Caco-2 (cell line): ENCODE measurements at regions not wholly inside any gene's neighbourhood (a gene's known extent, or its start where the extent isn't known, plus 50 kb on each side); places are given as distances from the start of the nearest gene placed in this dataset.

Experiments
- BruUV-seq: library from RNA; stranded (reverse); fragments of 400-500 nt; replicated peaks from 2 replicates; lab custom pipeline; 2021; lab: Mats Ljungman, UMichigan
- CTCF ChIA-PET: fragments of 300-600 bp; sonication (Branson Sonifier 250); formaldehyde crosslinking; loops from one replicate; lab custom pipeline; 2022; ENCODE audit warnings: antibody characterized with exemption; lab: Charles Lee
- POLR2A ChIA-PET: fragments of 300-600 bp; sonication (Branson Sonifier 250); formaldehyde crosslinking; loops from one replicate; lab custom pipeline; 2022; ENCODE audit warnings: antibody characterized with exemption; lab: Charles Lee
- DNase-seq, 2 experiments: peaks; one replicate each; pipeline versions ENCODE4 v3.0.0 to v3.0.0-alpha.2; 2020 to 2022
- H3K27me3 ChIP-seq: replicated peaks from 2 replicates; pipeline ENCODE4 v1.6.0; 2011; ENCODE audit warnings: low read length; ENCODE audit not compliant: control insufficient read depth, insufficient read depth
- H3K36me3 ChIP-seq: 2 replicates; pipeline ENCODE4 v1.5.1; 2011; ENCODE audit warnings: low read length; ENCODE audit not compliant: control insufficient read depth, insufficient read depth
- H3K4me1 ChIP-seq: fragments of 250-450 bp; sonication (Bioruptor Pico); 2 replicates; pipeline ENCODE4 v1.5.1; 2020; ENCODE audit warnings: mild to moderate bottlenecking
- H3K4me3 ChIP-seq: 2 replicates; pipeline ENCODE4 v1.5.1; 2011; ENCODE audit warnings: low read depth, mild to moderate bottlenecking, control low read depth, low read length
- H3K9me3 ChIP-seq: fragments of 250-450 bp; sonication (Bioruptor Pico); 2 replicates; pipeline ENCODE4 v1.5.1; 2020; ENCODE audit warnings: mild to moderate bottlenecking, moderate library complexity
- H3K27ac Mint-ChIP-seq: one replicate; pipeline ENCODE4 v1.8.0; 2022; ENCODE audit warnings: mixed read lengths; ENCODE audit not compliant: unreplicated experiment
- H3K27me3 Mint-ChIP-seq: one replicate; pipeline ENCODE4 v1.8.0; 2022; ENCODE audit warnings: mixed read lengths; ENCODE audit not compliant: insufficient read depth, unreplicated experiment
- H3K36me3 Mint-ChIP-seq: one replicate; pipeline ENCODE4 v1.8.0; 2022; ENCODE audit warnings: mild to moderate bottlenecking, mixed read lengths; ENCODE audit not compliant: insufficient read depth, unreplicated experiment
- H3K4me1 Mint-ChIP-seq: one replicate; pipeline ENCODE4 v1.8.0; 2022; ENCODE audit warnings: low read depth, mixed read lengths; ENCODE audit not compliant: unreplicated experiment
- H3K4me3 Mint-ChIP-seq: one replicate; pipeline ENCODE4 v1.8.0; 2022; ENCODE audit warnings: mild to moderate bottlenecking, moderate library complexity, mixed read lengths; ENCODE audit not compliant: unreplicated experiment
- H3K9me3 Mint-ChIP-seq: one replicate; pipeline ENCODE4 v1.8.0; 2022; ENCODE audit warnings: mixed read lengths; ENCODE audit not compliant: unreplicated experiment
- intact Hi-C: fragments of 100-400 bp; cut with micrococcal nuclease; formaldehyde crosslinking; loops from one replicate; pipeline ENCODE4 v1.10.0; 2022; ENCODE audit not compliant: unreplicated experiment
- TF ChIP-seq, protein P1 (sequence below), 2 experiments: fragments of 200-600 bp in 1 of 2; IDR thresholded peaks; 1 replicate in 1 of 2; 2 replicates in 1 of 2; pipeline versions ENCODE4 v1.5.1 to v1.8.0; 2011 to 2022; ENCODE audit warnings: antibody characterized with exemption in 1 of 2, control low read depth in 1 of 2, inconsistent platforms in 1 of 2, low read depth in 1 of 2, low read length in 1 of 2, mild to moderate bottlenecking in 1 of 2, moderate library complexity in 1 of 2; ENCODE audit not compliant: insufficient read depth in 1 of 2, severe bottlenecking in 1 of 2, unreplicated experiment in 1 of 2

- DNase-seq, result no peak
Measured at GRCh38 chr14:89484051-89484844, 67.2 kb upstream of the FOXN3 start.

DNA sequence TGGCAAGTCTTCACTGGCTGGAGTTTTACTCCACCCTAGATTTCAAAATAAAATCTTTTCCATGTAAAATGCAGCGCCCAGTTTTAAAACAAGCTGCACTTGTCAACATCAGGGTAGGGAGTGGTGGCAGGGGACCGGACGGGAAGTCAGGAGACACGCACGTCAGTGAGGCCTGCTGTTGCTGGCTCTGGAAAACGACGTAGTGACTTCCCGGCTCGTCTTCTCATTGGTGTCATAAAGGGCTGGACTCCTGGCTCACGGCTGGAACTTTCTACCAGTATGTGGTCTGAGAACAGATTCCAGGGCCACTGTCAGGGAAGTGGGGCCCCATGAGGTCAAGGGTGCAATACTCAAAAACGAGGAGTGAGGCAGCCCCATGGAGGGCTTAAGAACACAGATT, 64.2 kb upstream of the FOXN3 start:
- no peak overlapping the region for H3K27ac Mint-ChIP-seq

More at GRCh38 chr14:89484051-89484844, 67.2 kb upstream of the FOXN3 start:
- no peaks in the 10 kb centered on the region for H3K9me3 ChIP-seq
- H3K27ac Mint-ChIP-seq, result no peak overlapping the region
- CTCF ChIA-PET, result no interaction called here
- no peak overlapping the region for H3K4me3 Mint-ChIP-seq
- BruUV-seq, result no TSS peak
- H3K9me3 Mint-ChIP-seq, result no peaks in the 10 kb centered on the region
- H3K4me1 Mint-ChIP-seq, result no peaks in the 10 kb centered on the region
- no peaks in the 10 kb centered on the region for H3K4me1 ChIP-seq
- H3K27me3 ChIP-seq, result no peaks in the 10 kb centered on the region
- H3K4me3 ChIP-seq, result no peak overlapping the region
- intact Hi-C loops, result no loop called here
- POLR2A ChIA-PET, result no interaction called here
- no peaks in the 10 kb centered on the region for H3K36me3 ChIP-seq
- no peaks in the 10 kb centered on the region for H3K27me3 Mint-ChIP-seq
- TF ChIP-seq, protein P1, sequence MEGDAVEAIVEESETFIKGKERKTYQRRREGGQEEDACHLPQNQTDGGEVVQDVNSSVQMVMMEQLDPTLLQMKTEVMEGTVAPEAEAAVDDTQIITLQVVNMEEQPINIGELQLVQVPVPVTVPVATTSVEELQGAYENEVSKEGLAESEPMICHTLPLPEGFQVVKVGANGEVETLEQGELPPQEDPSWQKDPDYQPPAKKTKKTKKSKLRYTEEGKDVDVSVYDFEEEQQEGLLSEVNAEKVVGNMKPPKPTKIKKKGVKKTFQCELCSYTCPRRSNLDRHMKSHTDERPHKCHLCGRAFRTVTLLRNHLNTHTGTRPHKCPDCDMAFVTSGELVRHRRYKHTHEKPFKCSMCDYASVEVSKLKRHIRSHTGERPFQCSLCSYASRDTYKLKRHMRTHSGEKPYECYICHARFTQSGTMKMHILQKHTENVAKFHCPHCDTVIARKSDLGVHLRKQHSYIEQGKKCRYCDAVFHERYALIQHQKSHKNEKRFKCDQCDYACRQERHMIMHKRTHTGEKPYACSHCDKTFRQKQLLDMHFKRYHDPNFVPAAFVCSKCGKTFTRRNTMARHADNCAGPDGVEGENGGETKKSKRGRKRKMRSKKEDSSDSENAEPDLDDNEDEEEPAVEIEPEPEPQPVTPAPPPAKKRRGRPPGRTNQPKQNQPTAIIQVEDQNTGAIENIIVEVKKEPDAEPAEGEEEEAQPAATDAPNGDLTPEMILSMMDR (IDR thresholded peaks at IDR 0.05; ENCODE audit: insufficient read depth in 1 of 2, low read depth in 1 of 2, low read length in 1 of 2, severe bottlenecking in 1 of 2, unreplicated experiment in 1 of 2), result no peak
- H3K36me3 Mint-ChIP-seq, result no peaks in the 10 kb centered on the region

DNA sequence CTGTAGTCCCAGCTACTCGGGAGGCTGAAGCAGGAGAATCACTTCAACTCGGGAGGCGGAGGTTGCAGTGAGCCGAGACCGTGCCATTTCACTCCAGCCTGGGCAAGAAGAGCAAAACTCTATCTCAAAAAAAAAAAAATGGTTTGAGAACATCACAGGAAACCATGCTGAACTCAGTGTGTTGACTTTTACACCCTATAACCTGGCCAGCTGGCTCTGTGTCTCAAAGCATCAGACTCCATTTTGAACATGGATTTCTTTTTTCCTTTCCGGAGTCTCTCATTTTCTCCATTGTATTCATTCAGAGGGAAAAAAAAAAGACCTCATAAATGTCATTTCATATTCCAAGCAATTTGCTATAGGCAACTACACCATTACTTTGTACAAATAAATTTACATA, 63.2 kb upstream of the FOXN3 start:
- no peaks in the 10 kb centered on the region for H3K36me3 ChIP-seq
- no peak overlapping the region for H3K27ac Mint-ChIP-seq
- H3K27me3 Mint-ChIP-seq, result no peaks in the 10 kb centered on the region
- CTCF ChIA-PET, result no interaction called here
- no TSS peak for BruUV-seq
- H3K4me1 ChIP-seq, result no peaks in the 10 kb centered on the region
- H3K4me3 ChIP-seq, result no peak overlapping the region
- no peaks in the 10 kb centered on the region for H3K9me3 ChIP-seq
- POLR2A ChIA-PET, result no interaction called here
- TF ChIP-seq, protein P1 (IDR thresholded peaks at IDR 0.05; ENCODE audit: insufficient read depth in 1 of 2, low read depth in 1 of 2, low read length in 1 of 2, severe bottlenecking in 1 of 2, unreplicated experiment in 1 of 2), result no peak
- no peaks in the 10 kb centered on the region for H3K4me1 Mint-ChIP-seq
- H3K9me3 Mint-ChIP-seq, result no peaks in the 10 kb centered on the region
- intact Hi-C loops, result no loop called here
- H3K4me3 Mint-ChIP-seq, result no peak overlapping the region
- no peak for DNase-seq
- H3K27me3 ChIP-seq, result no peaks in the 10 kb centered on the region
- H3K36me3 Mint-ChIP-seq, result no peaks in the 10 kb centered on the region

More for the DNA sequence above, 64.2 kb upstream of the FOXN3 start:
- no peak overlapping the region for H3K4me3 Mint-ChIP-seq
- ChIA-PET CTCF (interaction anchor here (0.7 kb wide), 1 partner anchor 180 kb away, joined by 6 read pairs; no protein-coding TSS in a partner anchor), POLR2A (no interaction called here)
- H3K27me3 Mint-ChIP-seq, result no peaks in the 10 kb centered on the region
- H3K4me1 ChIP-seq, result no peaks in the 10 kb centered on the region
- DNase-seq, result no peak
- no peaks in the 10 kb centered on the region for H3K36me3 ChIP-seq
- H3K9me3 Mint-ChIP-seq, result no peaks in the 10 kb centered on the region
- no peak overlapping the region for H3K4me3 ChIP-seq
- intact Hi-C loops, result no loop called here
- TF ChIP-seq, protein P1 (IDR thresholded peaks at IDR 0.05; ENCODE audit: insufficient read depth in 1 of 2, low read depth in 1 of 2, low read length in 1 of 2, severe bottlenecking in 1 of 2, unreplicated experiment in 1 of 2), result no peak
- H3K27me3 ChIP-seq, result no peaks in the 10 kb centered on the region
- H3K9me3 ChIP-seq, result no peaks in the 10 kb centered on the region
- no TSS peak for BruUV-seq
- no peaks in the 10 kb centered on the region for H3K36me3 Mint-ChIP-seq
- no peaks in the 10 kb centered on the region for H3K4me1 Mint-ChIP-seq
